Endothelial cell of umbilical vein (primary cell): ENCODE measurements at regions not wholly inside any gene's neighbourhood (a gene's known extent, or its start where the extent isn't known, plus 50 kb on each side); places are given as distances from the start of the nearest gene placed in this dataset.
A peak's percentile ranks its signal among the peaks of the same experiment; 100 is the strongest.

Source experiments
- BruUV-seq: library from RNA; stranded (reverse); fragments of 400-500 nt; replicated peaks from 2 replicates; lab custom pipeline; 2021; lab: Mats Ljungman, UMichigan
- CTCF ChIA-PET: fragments of 300-600, 350-600 bp; sonication (Branson Sonifier 250); formaldehyde crosslinking; loops from one replicate; lab custom pipeline; 2021; ENCODE audit warnings: antibody characterized with exemption, inconsistent platforms; lab: Charles Lee
- POLR2A ChIA-PET: fragments of 300-600, 350-600 bp; sonication (Branson Sonifier 250); formaldehyde crosslinking; loops from one replicate; lab custom pipeline; 2021; ENCODE audit warnings: antibody characterized with exemption, inconsistent platforms; lab: Charles Lee
- DNase-seq: peaks from one replicate; pipeline ENCODE4 v3.0.0-alpha.2; 2011; ENCODE audit warnings: low read depth, low spot score
- FAIRE-seq: peaks from 2 replicates; lab custom pipeline; 2011; peaks lifted over from hg19 to GRCh38; lab: Jason Lieb, UNC
- H2AFZ ChIP-seq: 2 replicates; pipeline ENCODE4 v1.6.0; 2012; ENCODE audit warnings: low read depth, low read length, control low read depth, inconsistent platforms
- H3K27ac ChIP-seq: 2 replicates; pipeline ENCODE4 v1.5.1; 2011; ENCODE audit warnings: low read depth, mild to moderate bottlenecking, control low read depth, low read length, moderate library complexity; ENCODE audit not compliant: insufficient read depth
- H3K27me3 ChIP-seq, 2 experiments: 2 replicates each; pipeline versions ENCODE4 v1.6.0 to v1.6.1; 2011; ENCODE audit warnings: low read length in 2 of 2, mixed read lengths in 1 of 2; ENCODE audit not compliant: control insufficient read depth in 2 of 2, insufficient read depth in 2 of 2
- H3K36me3 ChIP-seq, 2 experiments: 2 replicates in 1 of 2; 3 replicates in 1 of 2; pipeline ENCODE4 v1.5.1; 2011; ENCODE audit warnings: low read length in 2 of 2, mild to moderate bottlenecking in 1 of 2, moderate library complexity in 1 of 2; ENCODE audit not compliant: control insufficient read depth in 2 of 2, insufficient read depth in 2 of 2; ENCODE audit errors: extremely low read depth in 1 of 2
- H3K4me1 ChIP-seq: 3 replicates; pipeline ENCODE4 v1.5.1; 2011; ENCODE audit warnings: mild to moderate bottlenecking, low read length; ENCODE audit not compliant: control insufficient read depth, insufficient read depth; ENCODE audit errors: extremely low read depth
- H3K4me2 ChIP-seq: 2 replicates; pipeline ENCODE4 v1.6.1; 2011; ENCODE audit warnings: low read length, control low read depth, mixed read lengths; ENCODE audit not compliant: insufficient read depth
- H3K4me3 ChIP-seq, 3 experiments: fragments of 200-600 bp in 1 of 3; sonication (generic), shearing (Covaris generic) in 1 of 3; replicated peaks in 1 of 3; 2 replicates each; pipeline ENCODE4 v1.5.1; 2011 to 2016; ENCODE audit warnings: control low read depth in 3 of 3, low read length in 3 of 3, mild to moderate bottlenecking in 2 of 3, inconsistent platforms in 1 of 3, low read depth in 1 of 3, moderate library complexity in 1 of 3; ENCODE audit not compliant: insufficient read depth in 1 of 3
- H3K79me2 ChIP-seq: 2 replicates; pipeline ENCODE4 v1.6.0; 2012; ENCODE audit warnings: low read length, inconsistent platforms; ENCODE audit not compliant: control insufficient read depth, insufficient read depth
- H3K9ac ChIP-seq: replicated peaks from 2 replicates; pipeline ENCODE3; 2011; ENCODE audit warnings: low read length, control low read depth; ENCODE audit not compliant: insufficient read depth; ENCODE audit errors: extremely low read depth
- H3K9me1 ChIP-seq: replicated peaks from 3 replicates; pipeline ENCODE4 v1.6.0; 2011; ENCODE audit warnings: mild to moderate bottlenecking, low read length; ENCODE audit not compliant: control insufficient read depth, insufficient read depth; ENCODE audit errors: extremely low read depth
- H3K9me3 ChIP-seq: replicated peaks from 2 replicates; pipeline ENCODE4 v1.5.1; 2012; ENCODE audit warnings: low read length, inconsistent platforms; ENCODE audit not compliant: control insufficient read depth, insufficient read depth
- H4K20me1 ChIP-seq: replicated peaks from 2 replicates; pipeline ENCODE3; 2011; ENCODE audit warnings: mild to moderate bottlenecking, low read length; ENCODE audit not compliant: control insufficient read depth, insufficient read depth; ENCODE audit errors: extremely low read depth
- FOS ChIP-seq: IDR thresholded peaks from 2 replicates; pipeline ENCODE4 v1.6.1; 2011; ENCODE audit warnings: mild to moderate bottlenecking, low read length, moderate library complexity, borderline replicate concordance; ENCODE audit not compliant: insufficient read depth
- dilution Hi-C: fragments of 300-500 bp; cut with MboI; formaldehyde crosslinking; loops from one replicate; pipeline ENCODE4 v1.15.0; 2019; ENCODE audit warnings: low sequenced_read_pairs; ENCODE audit not compliant: extremely low pct_ligation_motif_present
- intact Hi-C: fragments of 100-400 bp; cut with micrococcal nuclease; formaldehyde crosslinking; loops from one replicate; pipeline ENCODE4 v1.10.0; 2022
- TF ChIP-seq, protein P1 (sequence below): IDR thresholded peaks from 2 replicates; pipeline ENCODE4 v1.6.1; 2011; ENCODE audit not compliant: insufficient read depth, insufficient read length

DNA sequence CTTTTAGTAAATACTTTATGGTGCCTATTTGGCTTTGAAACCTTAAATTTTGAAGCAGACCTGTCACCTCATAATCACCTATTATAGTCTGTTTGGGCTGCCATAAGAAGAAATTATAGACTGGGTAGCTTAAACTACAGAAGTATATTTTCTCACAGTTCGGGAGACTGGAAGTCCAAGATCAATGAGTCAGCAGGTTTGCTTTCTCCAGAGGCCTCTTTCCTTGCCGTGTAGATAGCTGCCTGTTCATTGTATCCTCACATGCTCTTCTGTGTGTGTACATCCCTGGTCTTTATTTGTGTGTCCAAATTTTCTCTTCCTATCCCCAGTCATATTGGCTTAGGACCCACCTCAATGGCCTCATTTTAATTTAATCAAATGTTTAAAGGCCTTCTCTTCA lies 518.2 kb downstream of the ADGRL2 start:
- Histone ChIP-seq H3K4me2 (no peak overlapping the region), H3K9me3 (no peaks in the 10 kb centered on the region), H3K9ac (no peak overlapping the region), H2AFZ (peak overlapping the region; percentile 10), H3K4me1 (peaks cover 9% of the 10 kb centered on the region), H3K9me1 (no peaks in the 10 kb centered on the region), H3K27me3 (no peaks in the 10 kb centered on the region), H3K4me3 (no peak overlapping the region), H3K79me2 (no peaks in the 10 kb centered on the region), H3K36me3 (no peaks in the 10 kb centered on the region), H4K20me1 (no peaks in the 10 kb centered on the region), H3K27ac (no peak overlapping the region)
- FAIRE-seq = no peak
- no TSS peak for BruUV-seq
- CTCF ChIA-PET = interaction anchor here (1.0 to 2.4 kb wide), 2 partner anchors 17 to 39 kb away, joined by 3 to 8 read pairs; no protein-coding TSS in a partner anchor
- DNase-seq = no peak
- POLR2A ChIA-PET = no interaction called here
- TF ChIP-seq, protein P1, sequence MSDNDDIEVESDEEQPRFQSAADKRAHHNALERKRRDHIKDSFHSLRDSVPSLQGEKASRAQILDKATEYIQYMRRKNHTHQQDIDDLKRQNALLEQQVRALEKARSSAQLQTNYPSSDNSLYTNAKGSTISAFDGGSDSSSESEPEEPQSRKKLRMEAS = no peak
- intact Hi-C loops (loop anchor here (10.0 kb wide), 1 partner anchor 246 kb away; no protein-coding TSS in a partner anchor), dilution Hi-C loops (no loop called here)

DNA sequence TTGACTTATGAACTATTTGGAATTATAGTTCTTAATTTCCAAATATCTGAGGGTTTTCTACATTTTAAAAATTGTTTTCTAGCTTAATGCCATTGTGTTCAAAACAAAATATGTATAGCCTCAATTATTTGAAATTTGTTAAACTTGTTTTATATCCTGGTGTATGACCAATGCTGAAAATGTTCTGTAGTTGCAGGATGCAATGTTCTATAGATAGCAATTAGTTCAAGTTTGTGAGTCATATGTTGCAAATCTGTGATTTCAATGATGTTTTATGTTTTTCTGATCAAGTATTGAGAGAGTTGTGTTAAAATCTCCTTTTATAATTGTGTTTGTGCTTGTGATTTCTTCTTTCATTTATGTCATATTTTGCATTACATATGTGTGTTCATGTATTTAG lies 517.5 kb downstream of the ADGRL2 start:
- no peaks in the 10 kb centered on the region for H3K9me3 ChIP-seq
- no peaks in the 10 kb centered on the region for H3K79me2 ChIP-seq
- TF ChIP-seq, protein P1 = no peak
- TF ChIP-seq FOS = peak; percentile 37
- H4K20me1 ChIP-seq = no peaks in the 10 kb centered on the region
- no peak for DNase-seq
- H2AFZ ChIP-seq = no peak overlapping the region
- H3K27ac ChIP-seq = no peak overlapping the region
- H3K36me3 ChIP-seq = no peaks in the 10 kb centered on the region
- no peak for FAIRE-seq
- ChIA-PET CTCF (interaction anchor here (2.4 kb wide), 1 partner anchor 16 kb away, joined by 8 read pairs; no protein-coding TSS in a partner anchor), POLR2A (no interaction called here)
- dilution Hi-C loops (no loop called here), intact Hi-C loops (loop anchor here (10.0 kb wide), 1 partner anchor 247 kb away; no protein-coding TSS in a partner anchor)
- no peaks in the 10 kb centered on the region for H3K9me1 ChIP-seq
- peaks cover 9% of the 10 kb centered on the region for H3K4me1 ChIP-seq
- H3K9ac ChIP-seq = no peak overlapping the region
- no peak overlapping the region for H3K4me3 ChIP-seq
- BruUV-seq = no TSS peak
- no peak overlapping the region for H3K4me2 ChIP-seq
- H3K27me3 ChIP-seq = no peaks in the 10 kb centered on the region
